Trophoblast cell (in vitro differentiated cells and primary cell): ENCODE measurements at regions not wholly inside any gene's neighbourhood (a gene's known extent, or its start where the extent isn't known, plus 50 kb on each side); places are given as distances from the start of the nearest gene placed in this dataset.

Source experiments
- DNase-seq, 2 donors: peaks; one replicate each; pipeline ENCODE4 v3.0.0-alpha.2; 2016
- H2AFZ ChIP-seq: 2 replicates; pipeline ENCODE4 v1.6.1; 2013; ENCODE audit warnings: low read length, moderate library complexity, mild to moderate bottlenecking; ENCODE audit not compliant: insufficient read depth, poor library complexity
- H2AK5ac ChIP-seq: 2 replicates; pipeline ENCODE4 v1.6.1; 2013; ENCODE audit warnings: mild to moderate bottlenecking, low read length
- H2BK120ac ChIP-seq: 2 replicates; pipeline ENCODE4 v1.6.1; 2013; ENCODE audit warnings: low read length, mild to moderate bottlenecking, moderate library complexity; ENCODE audit not compliant: insufficient read depth, poor library complexity
- H2BK12ac ChIP-seq: 2 replicates; pipeline ENCODE4 v1.6.1; 2013; ENCODE audit warnings: mild to moderate bottlenecking, low read length, moderate library complexity
- H2BK5ac ChIP-seq: 2 replicates; pipeline ENCODE4 v1.6.1; 2013; ENCODE audit warnings: low read length, low read depth, moderate library complexity, mild to moderate bottlenecking; ENCODE audit not compliant: poor library complexity
- H3K14ac ChIP-seq: 2 replicates; pipeline ENCODE4 v1.6.1; 2013; ENCODE audit warnings: mild to moderate bottlenecking, low read length
- H3K18ac ChIP-seq: 2 replicates; pipeline ENCODE4 v1.6.1; 2013; ENCODE audit warnings: mild to moderate bottlenecking, low read length
- H3K23ac ChIP-seq: 2 replicates; pipeline ENCODE4 v1.6.1; 2013; ENCODE audit warnings: low read length
- H3K27ac ChIP-seq: 2 replicates; pipeline ENCODE4 v1.5.1; 2013; ENCODE audit warnings: low read depth, mild to moderate bottlenecking, inconsistent platforms, low read length, moderate library complexity
- H3K27me3 ChIP-seq: 2 replicates; pipeline ENCODE4 v1.6.1; 2013; ENCODE audit warnings: inconsistent platforms, mild to moderate bottlenecking, low read length, moderate library complexity; ENCODE audit not compliant: insufficient read depth
- H3K36me3 ChIP-seq, 2 experiments: 1 replicate in 1 of 2; 2 replicates in 1 of 2; pipeline ENCODE4 v1.6.1; 2013; ENCODE audit warnings: low read length in 2 of 2, mild to moderate bottlenecking in 2 of 2, moderate library complexity in 1 of 2; ENCODE audit not compliant: insufficient read depth in 2 of 2, control insufficient read depth in 1 of 2
- H3K4ac ChIP-seq: 2 replicates; pipeline ENCODE4 v1.6.1; 2013; ENCODE audit warnings: low read depth, mild to moderate bottlenecking, low read length, moderate library complexity
- H3K4me1 ChIP-seq, 2 experiments: 1 replicate in 1 of 2; 2 replicates in 1 of 2; pipeline ENCODE4 v1.6.1; 2013; ENCODE audit warnings: low read length in 2 of 2, mild to moderate bottlenecking in 2 of 2, moderate library complexity in 1 of 2; ENCODE audit not compliant: insufficient read depth in 2 of 2, control insufficient read depth in 1 of 2
- H3K4me2 ChIP-seq: 2 replicates; pipeline ENCODE4 v1.6.1; 2013; ENCODE audit warnings: inconsistent platforms, mild to moderate bottlenecking, low read length, moderate library complexity
- H3K4me3 ChIP-seq: 2 replicates; pipeline ENCODE4 v1.5.1; 2013; ENCODE audit warnings: mild to moderate bottlenecking, low read depth, low read length, inconsistent platforms
- H3K79me1 ChIP-seq: one replicate; pipeline ENCODE4 v1.6.1; 2013; ENCODE audit warnings: low read length
- H3K79me2 ChIP-seq: 2 replicates; pipeline ENCODE4 v1.6.1; 2013; ENCODE audit warnings: low read length, mild to moderate bottlenecking; ENCODE audit not compliant: control insufficient read depth, insufficient read depth, poor library complexity
- H3K9ac ChIP-seq: 2 replicates; pipeline ENCODE4 v1.6.1; 2013; ENCODE audit warnings: mild to moderate bottlenecking, low read length
- H3K9me3 ChIP-seq: 2 replicates; pipeline ENCODE4 v1.6.1; 2013; ENCODE audit warnings: low read depth, mild to moderate bottlenecking, control low read depth, inconsistent platforms, low read length; ENCODE audit not compliant: insufficient read depth
- H4K12ac ChIP-seq: 2 replicates; pipeline ENCODE4 v1.6.1; 2013; ENCODE audit warnings: low read depth, mild to moderate bottlenecking, low read length, moderate library complexity
- H4K8ac ChIP-seq: 2 replicates; pipeline ENCODE4 v1.6.1; 2013; ENCODE audit warnings: low read depth, mild to moderate bottlenecking, low read length, moderate library complexity
- H4K91ac ChIP-seq: one replicate; pipeline ENCODE4 v1.6.1; 2013; ENCODE audit warnings: low read depth, mild to moderate bottlenecking, low read length, moderate library complexity
- WGBS: extraction: QIAGEN DNeasy Blood & Tissue Kit; methylation state at CpG from one replicate; pipeline ENCODE4 v1.1.7; 2013; ENCODE audit warnings: missing lambda C conversion rate; ENCODE audit not compliant: insufficient read length, insufficient coverage; ENCODE audit errors: extremely low coverage; 5-methylcytosine and 5-hydroxymethylcytosine counted together

- no peak overlapping the region for H2BK12ac ChIP-seq
- no peaks in the 10 kb centered on the region for H3K9me3 ChIP-seq
- H3K79me2 ChIP-seq: no peaks in the 10 kb centered on the region
- H3K79me1 ChIP-seq: no peaks in the 10 kb centered on the region
- no peaks in the 10 kb centered on the region for H3K36me3 ChIP-seq
- no peak overlapping the region for H3K18ac ChIP-seq
- no peak for DNase-seq
- H3K9ac ChIP-seq: no peak overlapping the region
- H4K8ac ChIP-seq: no peak overlapping the region
- H2BK5ac ChIP-seq: no peak overlapping the region
- H4K12ac ChIP-seq: no peak overlapping the region
- no peak overlapping the region for H2BK120ac ChIP-seq
- H3K27me3 ChIP-seq: no peaks in the 10 kb centered on the region
- no peak overlapping the region for H3K23ac ChIP-seq
- H3K4me2 ChIP-seq: no peak overlapping the region
- H4K91ac ChIP-seq: no peak overlapping the region
- peaks cover 0 to 5% of the 10 kb centered on the region in 2 experiments for H3K4me1 ChIP-seq
- H3K4me3 ChIP-seq: no peak overlapping the region
- H2AFZ ChIP-seq: no peak overlapping the region
- H2AK5ac ChIP-seq: no peak overlapping the region
- no peak overlapping the region for H3K14ac ChIP-seq
- no peak overlapping the region for H3K4ac ChIP-seq
- H3K27ac ChIP-seq: no peak overlapping the region
Observed at GRCh38 chr3:59249004-59249403, 199.2 kb upstream of the CFAP20DC start.

- Histone ChIP-seq H4K91ac (no peak overlapping the region), H3K79me1 (no peaks in the 10 kb centered on the region), H3K27me3 (no peaks in the 10 kb centered on the region), H2AK5ac (no peak overlapping the region), H3K18ac (no peak overlapping the region), H4K8ac (no peak overlapping the region), H3K4me3 (no peak overlapping the region), H3K4me2 (no peak overlapping the region), H3K14ac (no peak overlapping the region), H4K12ac (no peak overlapping the region), H2BK5ac (no peak overlapping the region), H3K9me3 (no peaks in the 10 kb centered on the region), H2BK120ac (no peak overlapping the region), H3K23ac (no peak overlapping the region), H3K36me3 (no peaks in the 10 kb centered on the region), H3K79me2 (no peaks in the 10 kb centered on the region), H2BK12ac (no peak overlapping the region), H3K4me1 (peaks cover 0 to 5% of the 10 kb centered on the region in 2 experiments), H3K27ac (no peak overlapping the region), H2AFZ (no peak overlapping the region), H3K9ac (no peak overlapping the region), H3K4ac (no peak overlapping the region)
- DNase-seq: peak; percentile 96 to 98
- no CpG with 5 or more reads among the region's 3 CpGs for WGBS
Observed at GRCh38 chr3:59247402-59247841, 197.6 kb upstream of the CFAP20DC start.

GRCh38 chr3:59246719-59247401 lies 197.0 kb upstream of the CFAP20DC start:
- no peak overlapping the region for H3K27ac ChIP-seq
- no peaks in the 10 kb centered on the region for H3K79me1 ChIP-seq
- peaks cover 0 to 5% of the 10 kb centered on the region in 2 experiments for H3K4me1 ChIP-seq
- no peak overlapping the region for H3K23ac ChIP-seq
- H2BK120ac ChIP-seq: no peak overlapping the region
- peak in 1 of 2 donors; percentile 6 for DNase-seq
- no peak overlapping the region for H4K8ac ChIP-seq
- H3K79me2 ChIP-seq: no peaks in the 10 kb centered on the region
- H3K18ac ChIP-seq: no peak overlapping the region
- H3K9me3 ChIP-seq: no peaks in the 10 kb centered on the region
- H3K9ac ChIP-seq: no peak overlapping the region
- no peak overlapping the region for H3K4me2 ChIP-seq
- no peaks in the 10 kb centered on the region for H3K36me3 ChIP-seq
- no peak overlapping the region for H2BK5ac ChIP-seq
- H3K27me3 ChIP-seq: no peaks in the 10 kb centered on the region
- H3K4me3 ChIP-seq: no peak overlapping the region
- H4K12ac ChIP-seq: no peak overlapping the region
- no peak overlapping the region for H2BK12ac ChIP-seq
- no peak overlapping the region for H2AFZ ChIP-seq
- no CpG with 5 or more reads among the region's 3 CpGs for WGBS
- H3K4ac ChIP-seq: no peak overlapping the region
- H2AK5ac ChIP-seq: no peak overlapping the region
- no peak overlapping the region for H4K91ac ChIP-seq
- no peak overlapping the region for H3K14ac ChIP-seq

GRCh38 chr3:59245859-59246501 lies 196.2 kb upstream of the CFAP20DC start:
- Histone ChIP-seq H4K8ac (no peak overlapping the region), H3K79me2 (no peaks in the 10 kb centered on the region), H3K9me3 (no peaks in the 10 kb centered on the region), H2AK5ac (no peak overlapping the region), H2AFZ (no peak overlapping the region), H3K9ac (no peak overlapping the region), H3K79me1 (no peaks in the 10 kb centered on the region), H3K4me1 (peaks cover 0 to 5% of the 10 kb centered on the region in 2 experiments), H3K27me3 (no peaks in the 10 kb centered on the region), H3K27ac (no peak overlapping the region), H3K4ac (no peak overlapping the region), H4K91ac (no peak overlapping the region), H3K36me3 (no peaks in the 10 kb centered on the region), H3K4me3 (no peak overlapping the region), H3K4me2 (no peak overlapping the region), H4K12ac (no peak overlapping the region), H3K18ac (no peak overlapping the region), H2BK12ac (no peak overlapping the region), H2BK120ac (no peak overlapping the region), H3K14ac (no peak overlapping the region), H2BK5ac (no peak overlapping the region), H3K23ac (no peak overlapping the region)
- DNase-seq: peak; percentile 35 to 73
- no CpG with 5 or more reads among the region's 8 CpGs for WGBS
